GM19023 (cell line): ENCODE measurements at regions not wholly inside any gene's neighbourhood (a gene's known extent, or its start where the extent isn't known, plus 50 kb on each side); places are given as distances from the start of the nearest gene placed in this dataset.

Source experiments
- ATAC-seq: cut with Tn5 transposase; IDR thresholded peaks from one replicate; pipeline ENCODE4 v1.9.1; 2021; ENCODE audit warnings: mild to moderate bottlenecking, moderate library complexity; ENCODE audit not compliant: unreplicated experiment

DNA sequence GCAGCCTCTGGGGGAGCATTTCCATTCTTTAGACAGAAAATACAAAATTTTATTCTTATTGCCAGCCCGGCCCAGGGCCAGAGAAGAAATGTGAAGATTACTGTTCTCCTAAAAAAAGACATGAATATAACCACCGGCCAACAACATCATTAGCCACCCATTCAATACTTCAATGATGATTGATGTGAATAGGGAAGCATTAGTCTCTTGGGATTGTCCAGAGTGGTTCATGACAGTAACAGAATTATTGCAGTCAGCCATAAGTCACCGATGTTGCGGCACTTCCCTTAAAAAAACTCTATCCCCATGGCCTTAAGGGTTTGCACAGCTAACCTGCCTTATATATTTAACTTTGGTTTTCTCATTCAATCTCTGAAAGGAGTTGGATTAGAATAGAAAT, 418.7 kb downstream of the CENPC start:
- ATAC-seq = no peak

DNA sequence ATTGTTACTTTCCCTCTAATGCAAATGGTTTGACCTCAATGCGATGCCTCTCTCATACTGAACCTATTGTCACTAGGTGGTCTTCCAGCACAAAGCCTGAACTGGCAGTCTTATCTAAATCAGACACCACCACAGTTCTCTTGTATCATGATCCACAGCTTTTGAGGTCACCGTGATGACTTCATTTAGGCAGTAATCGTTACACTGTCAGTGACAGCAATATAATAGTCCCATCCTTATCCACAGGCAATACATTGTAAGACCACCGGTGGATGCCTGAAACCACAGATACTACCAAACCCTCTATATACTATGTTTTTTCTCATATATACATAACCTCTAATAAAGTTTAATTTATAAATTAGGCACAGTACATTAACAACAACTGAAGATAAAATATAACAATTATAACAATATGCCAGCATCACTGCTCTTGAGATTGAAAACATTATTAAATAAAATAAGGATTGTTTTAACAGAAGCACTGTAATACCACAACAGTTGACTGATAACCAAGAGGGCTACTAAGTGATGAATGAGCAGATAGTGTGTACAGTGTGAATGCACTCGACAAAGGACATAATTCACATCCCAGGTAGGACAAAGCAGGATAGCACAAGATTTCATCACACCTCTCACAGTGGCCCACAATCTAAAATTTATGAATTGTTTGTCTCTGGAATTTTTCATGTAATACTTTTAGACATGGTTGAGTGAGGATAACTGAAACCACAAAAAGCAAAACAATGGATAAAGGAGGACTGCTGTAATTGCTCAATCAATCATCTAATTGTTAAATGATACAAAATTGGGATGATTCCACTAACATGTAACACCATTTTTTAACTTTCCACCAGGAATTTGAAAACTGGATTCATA, 419.4 kb downstream of the CENPC start:
- ATAC-seq = no peak

DNA sequence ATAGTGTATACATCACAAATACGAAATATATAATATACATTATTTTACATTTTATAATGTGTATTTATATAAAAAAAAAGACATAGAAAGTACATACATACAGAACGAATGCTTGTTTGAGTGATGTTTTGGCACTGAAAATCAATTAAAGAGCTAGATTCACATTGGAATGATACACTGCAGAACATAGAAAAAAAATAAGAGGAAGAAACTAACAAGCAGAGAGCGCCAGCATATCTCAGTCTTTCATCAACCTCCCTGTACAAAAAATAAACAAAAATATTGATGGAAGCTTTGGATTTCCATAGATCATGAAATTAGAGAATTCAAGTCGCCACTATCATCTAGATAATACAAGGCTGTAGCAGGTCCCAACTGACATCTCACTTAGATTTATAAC, 420.6 kb downstream of the CENPC start:
- no peak for ATAC-seq

DNA sequence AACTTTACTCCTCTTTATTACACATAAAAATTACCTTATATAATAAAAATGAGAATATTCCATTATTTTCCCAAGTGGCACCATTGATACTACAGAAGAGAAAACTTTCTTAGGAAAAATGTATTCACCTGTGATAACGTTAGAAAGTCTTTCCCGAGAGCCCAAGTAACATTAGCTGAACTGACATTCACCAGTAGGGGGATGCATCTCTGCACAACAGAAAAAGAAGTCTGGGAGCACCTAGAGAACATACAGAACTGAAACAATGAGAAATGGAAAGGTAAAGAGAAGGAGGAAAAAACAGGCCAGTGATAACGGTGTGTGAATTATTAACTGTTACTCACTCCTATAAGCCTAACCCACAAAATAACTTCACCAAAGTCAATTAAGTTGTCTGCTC, 423.3 kb downstream of the CENPC start:
- ATAC-seq = no peak

DNA sequence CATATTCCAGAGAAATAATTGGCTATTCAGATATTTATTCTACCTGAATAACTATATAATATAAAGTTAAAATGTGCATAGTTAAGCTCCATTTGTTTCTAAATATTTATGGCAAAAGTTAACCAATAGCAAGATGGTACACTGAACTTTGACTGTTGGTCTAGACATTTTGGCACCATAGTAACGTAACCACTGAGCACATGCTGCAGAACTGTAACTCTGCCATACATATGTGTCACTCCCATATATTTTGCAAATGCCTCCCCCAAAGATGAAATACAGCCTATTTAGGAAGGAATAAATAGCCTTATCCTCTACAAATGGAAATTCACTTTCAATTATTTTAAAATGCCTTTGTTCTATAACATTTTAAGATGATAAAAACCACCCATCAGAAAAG, 424.9 kb downstream of the CENPC start:
- ATAC-seq = no peak

DNA sequence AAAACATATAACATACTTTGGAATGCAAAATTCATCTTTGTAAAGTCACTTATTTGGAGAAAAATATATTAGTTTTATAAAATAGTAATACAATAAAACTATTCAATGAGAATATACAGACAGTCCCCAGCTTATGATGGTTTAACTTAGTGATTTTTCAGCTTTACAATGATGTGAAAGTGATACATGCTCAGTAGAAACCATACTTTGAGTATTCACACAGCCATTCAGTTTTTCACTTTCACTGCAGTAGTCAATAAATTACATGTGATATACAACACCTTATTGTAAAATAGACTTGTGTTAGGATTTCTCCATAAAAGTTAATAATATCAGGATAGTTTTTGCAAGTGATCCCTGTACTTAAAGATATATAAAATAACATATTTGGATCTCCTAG, 436.0 kb downstream of the CENPC start:
- ATAC-seq = no peak

DNA sequence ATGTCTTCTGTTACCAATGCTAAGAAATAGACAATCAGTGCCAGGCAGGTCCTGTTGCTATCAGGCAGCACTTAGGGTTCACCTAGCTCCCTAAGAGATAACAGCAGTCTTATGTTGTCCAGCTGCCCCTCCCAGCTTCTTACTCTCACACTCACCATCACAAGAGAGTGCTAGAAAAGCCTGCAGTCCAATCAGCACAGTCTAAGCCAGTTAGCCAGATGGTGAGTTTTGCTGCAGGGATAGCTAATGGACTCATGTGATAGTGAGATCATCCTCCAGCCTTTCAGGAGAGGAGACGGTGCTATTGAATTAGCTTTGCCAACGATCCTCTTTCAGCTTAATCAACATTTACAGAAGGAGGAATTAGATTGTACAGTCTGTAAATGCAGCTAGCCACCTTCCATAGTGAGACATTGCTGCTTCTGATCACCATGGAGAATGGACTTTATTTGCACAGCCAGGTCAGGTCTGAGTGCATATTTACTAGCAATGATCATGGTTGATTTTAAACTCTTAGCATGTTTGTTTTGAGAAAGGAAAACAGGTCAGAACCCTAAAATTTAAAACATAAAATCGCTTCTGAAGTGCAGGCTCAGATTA, 438.3 kb downstream of the CENPC start:
- no peak for ATAC-seq

DNA sequence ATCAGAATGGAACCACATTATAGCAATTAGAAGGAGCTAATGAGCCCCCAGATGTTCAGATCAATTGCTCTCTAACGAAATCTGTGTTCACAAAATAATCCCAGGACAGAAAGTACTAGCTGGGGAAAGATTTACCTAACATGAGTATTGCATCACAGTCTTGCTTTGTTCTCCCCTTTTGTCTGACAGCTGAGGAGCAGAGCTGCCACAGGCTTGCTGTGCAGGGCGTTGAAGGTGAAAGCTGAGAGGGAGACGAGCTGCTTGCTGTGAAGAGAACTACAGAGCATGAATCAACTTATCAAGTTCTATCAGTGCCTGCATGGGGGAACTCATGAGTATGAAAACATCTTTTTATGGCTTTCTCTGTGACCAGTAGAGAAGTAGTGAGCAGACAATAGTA, 441.2 kb downstream of the CENPC start:
- ATAC-seq = no peak

DNA sequence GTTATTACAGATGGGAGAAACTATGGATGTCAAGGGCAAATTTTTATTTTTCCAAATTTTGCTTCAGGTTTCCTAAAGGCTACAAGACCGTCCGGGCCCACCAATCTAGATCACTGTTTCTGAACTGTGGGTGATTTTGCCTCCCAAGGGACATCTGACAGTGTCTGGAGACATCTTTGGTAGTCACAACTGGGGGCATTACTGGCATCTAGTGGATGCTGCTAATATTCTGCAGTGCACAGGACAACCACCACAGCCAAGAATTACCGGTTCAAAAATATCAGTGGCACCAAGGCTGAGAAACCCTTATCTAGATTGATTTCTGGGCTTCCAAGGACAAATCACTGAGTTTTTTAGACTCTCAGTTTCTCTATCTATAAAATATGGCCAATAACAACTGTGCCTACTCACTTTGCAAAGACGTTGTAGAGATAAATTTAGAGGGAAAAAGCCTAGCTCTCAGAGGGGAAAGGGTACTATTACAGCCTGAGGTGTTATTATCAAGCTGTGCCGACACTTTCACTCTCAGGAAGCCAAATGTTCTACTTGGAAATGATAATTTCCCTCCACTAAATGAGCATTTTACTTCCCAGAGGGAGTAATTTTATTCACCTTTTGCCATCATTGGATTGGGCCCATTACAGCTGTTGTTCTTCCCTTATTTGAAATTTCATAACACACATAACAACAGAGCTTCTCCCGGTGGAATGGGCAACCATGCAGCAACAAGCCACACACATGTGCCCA, 442.1 kb downstream of the CENPC start:
- no peak for ATAC-seq

DNA sequence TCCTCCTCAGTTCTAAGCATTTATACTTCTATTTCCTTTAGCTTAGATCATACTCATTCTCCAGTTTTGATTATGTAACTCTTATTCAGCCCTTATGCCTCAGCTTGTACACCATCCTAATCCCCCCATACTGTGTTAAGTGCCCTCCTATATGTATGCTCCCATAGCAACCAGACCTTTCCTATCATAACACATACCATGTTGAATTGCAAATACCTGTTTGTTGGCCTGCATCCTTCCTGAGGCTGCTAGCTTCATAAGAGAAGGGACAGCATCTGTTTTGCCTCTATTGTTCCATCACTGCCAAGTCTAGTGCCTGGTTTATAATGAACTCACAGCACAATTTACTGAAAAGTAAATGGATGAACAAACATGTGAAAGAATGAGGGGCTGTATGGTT, 443.7 kb downstream of the CENPC start:
- ATAC-seq = no peak

DNA sequence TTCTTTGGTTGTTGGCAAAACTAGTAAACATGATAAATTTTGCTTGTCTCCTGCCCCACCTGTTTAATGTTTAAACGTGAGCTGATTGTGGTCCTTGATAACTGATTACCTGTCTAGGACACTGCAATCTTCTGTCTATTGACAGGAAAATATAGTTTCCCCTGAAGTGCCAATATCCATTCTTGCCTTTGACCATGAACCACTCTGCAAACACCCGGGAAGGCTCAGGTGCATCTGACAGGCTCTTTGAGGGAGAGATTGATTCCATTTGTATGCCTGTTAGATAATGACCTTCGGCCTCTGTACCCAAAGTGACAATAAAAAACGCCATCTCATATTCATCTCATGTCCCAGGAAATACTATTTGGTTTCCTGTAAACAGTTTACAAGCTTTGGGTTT, 453.0 kb downstream of the CENPC start:
- ATAC-seq = no peak

DNA sequence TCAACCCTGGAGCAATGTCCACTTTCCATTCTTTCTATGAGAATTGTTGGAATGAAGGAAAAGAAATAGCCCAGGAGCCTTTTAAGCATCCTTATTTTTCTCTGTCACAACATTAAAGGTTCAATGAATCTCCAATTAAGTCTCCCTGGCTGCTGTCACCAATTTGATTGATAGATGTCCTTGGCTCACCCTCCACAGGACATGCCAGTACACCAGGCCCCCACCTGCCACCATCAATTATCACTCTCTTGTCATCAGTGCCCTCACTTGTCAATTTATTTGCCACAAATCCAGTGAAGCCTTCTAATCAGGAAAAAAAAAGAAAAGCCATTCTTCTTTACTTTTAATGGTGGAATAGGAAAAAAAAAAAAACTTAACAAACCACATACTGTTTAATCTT, 453.6 kb downstream of the CENPC start:
- no peak for ATAC-seq

DNA sequence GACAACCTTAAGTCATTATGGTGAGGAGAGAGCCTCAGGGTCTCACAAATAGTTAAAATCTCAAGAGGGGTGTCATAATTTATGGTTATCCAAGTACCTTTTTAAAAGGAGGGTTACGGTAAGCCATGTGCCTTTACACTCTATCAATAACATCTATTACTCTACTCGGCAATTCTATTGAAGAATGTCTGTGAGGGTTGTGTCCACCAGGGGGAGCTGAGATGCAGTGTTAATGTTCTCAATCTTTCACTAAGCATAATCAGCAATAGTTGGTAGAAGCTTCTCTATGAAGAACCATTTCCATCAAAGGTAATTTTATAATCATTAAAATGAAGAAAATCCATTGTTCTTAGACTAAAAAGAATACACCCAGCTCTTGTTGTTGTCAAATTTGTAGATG, 457.4 kb downstream of the CENPC start:
- peak; percentile 84 for ATAC-seq

DNA sequence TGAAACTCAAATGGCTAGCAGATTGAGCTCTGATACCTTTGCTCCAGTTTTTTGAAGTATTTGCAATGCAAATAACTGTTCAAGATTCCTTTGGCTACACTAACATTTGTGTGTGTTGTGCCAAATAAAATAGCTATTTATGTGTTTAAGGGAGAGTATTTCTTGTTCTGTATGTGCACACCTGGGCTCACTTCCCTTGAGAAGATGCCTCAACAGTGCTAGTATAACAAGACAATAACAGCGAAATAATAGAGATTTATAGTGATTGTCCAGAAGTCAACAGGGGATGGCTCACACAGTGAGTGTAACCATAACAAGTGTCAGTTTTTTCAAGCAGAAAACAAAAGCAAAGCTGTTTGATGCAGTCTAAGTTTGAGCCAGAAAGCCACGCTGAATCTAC, 460.5 kb downstream of the CENPC start:
- ATAC-seq = no peak

DNA sequence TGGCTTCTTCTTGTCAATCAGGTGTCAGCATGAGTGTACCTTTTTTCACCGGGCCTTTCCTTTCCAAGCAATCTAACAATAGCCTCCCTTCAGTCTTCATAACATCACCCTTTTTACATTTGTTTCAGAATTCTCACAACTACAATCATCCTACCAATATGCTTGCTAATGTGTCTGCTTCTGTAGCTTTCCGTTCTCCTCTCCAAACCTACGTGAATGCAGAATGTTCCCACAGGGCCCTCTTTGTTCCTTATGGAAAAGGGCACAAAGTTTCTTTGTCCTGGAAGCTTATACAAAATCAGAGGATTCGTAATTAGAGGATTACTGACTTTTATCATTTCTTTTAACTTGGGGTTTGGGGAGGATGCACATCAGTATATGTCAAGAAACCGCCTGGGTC, 461.8 kb downstream of the CENPC start:
- ATAC-seq = no peak

DNA sequence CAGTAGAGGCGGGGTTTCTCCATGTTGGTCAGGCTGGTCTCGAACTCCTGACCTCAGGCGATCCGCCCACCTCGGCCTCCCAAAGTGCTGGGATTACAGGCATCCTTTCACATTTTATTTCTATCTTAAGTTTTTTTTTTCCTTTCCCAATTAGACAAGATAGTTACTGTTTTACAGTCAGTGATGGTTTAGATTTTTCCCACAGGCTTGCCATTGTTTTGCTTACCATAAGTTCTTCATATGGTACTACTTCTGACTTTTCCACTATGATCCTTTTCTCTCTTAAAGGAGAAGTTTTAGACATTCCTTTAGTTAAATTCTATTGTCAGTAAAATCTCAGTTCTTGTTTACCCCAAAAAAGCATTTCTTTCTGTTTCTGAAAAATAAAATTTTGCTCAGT, 462.6 kb downstream of the CENPC start:
- ATAC-seq = no peak

DNA sequence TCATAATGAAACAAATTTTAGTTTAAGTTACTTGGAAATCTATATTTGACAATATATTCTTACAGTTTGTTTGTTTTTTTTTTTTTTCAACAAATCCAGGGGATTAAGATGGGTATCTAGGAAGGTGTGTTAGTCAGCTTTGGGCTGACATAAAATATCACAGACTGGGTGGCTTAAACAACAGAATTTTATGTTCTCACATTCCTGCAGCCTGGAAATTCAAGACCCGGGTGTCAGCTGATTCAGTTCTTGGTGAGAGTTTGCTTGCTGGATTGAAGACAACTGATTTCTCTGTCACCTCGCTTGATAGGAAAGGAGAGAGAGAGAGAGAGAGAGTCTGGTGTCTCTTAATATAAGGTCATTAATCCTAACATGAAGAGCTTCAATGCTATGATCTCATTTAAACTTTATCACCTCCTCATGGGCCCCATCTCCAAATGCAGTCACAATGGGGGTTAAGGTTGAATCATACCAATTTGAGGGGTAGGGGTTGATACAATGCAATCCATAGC, 465.2 kb downstream of the CENPC start:
- ATAC-seq = no peak

DNA sequence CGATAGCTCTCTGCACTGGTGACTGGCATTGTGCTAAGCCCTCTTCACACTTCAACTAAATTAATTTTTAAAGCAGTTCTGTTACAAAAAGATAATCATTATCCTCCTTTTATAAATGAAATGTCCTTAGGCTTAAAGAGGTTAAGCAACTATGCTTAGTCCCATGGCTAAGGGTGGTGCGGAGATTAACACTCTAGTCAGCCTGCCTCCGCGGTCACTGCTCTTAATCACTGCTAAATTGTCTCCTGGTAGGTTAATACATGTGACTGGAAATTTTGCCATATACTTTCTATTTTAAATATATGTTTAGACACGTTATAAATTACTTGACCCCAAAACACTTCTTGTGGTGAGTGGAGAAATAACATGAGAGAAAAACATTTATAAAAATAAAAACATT, 473.7 kb downstream of the CENPC start:
- no peak for ATAC-seq

DNA sequence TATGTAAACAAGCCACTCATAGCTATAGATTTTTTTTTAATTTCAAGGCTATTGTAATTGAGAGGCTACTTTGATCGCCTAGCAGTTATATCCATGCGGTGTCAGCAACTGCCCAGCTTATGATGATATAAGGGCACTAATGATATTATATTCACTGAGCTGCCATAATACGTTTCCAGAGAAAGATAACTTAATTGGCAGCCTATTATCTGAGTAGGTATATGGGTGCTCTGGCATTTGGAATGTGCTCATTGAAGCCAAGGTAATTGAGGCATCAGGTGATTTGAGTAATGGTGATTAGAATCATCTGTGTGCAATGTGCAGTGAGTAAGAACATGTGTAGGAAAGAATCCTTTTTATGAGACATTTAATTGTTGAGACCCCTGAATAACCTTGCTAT, 490.0 kb downstream of the CENPC start:
- no peak for ATAC-seq

DNA sequence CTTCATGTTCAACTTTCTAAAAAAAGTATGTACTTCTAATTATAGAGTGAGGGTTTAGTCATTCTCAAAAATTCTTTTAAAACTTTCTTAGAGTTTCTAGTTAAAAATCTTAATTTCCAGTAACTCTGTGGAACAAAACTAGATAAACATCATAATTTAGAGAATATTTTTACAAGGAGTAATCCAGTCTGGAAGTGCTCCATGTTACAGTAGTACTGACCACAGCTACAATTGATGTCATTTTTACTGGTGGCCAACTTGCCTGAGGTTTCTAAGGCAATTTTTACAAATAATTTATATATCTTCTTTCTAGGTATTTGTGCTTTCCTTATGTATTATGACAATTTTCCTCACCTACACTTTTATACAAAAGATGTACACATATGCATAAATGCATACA, 490.4 kb downstream of the CENPC start:
- no peak for ATAC-seq

DNA sequence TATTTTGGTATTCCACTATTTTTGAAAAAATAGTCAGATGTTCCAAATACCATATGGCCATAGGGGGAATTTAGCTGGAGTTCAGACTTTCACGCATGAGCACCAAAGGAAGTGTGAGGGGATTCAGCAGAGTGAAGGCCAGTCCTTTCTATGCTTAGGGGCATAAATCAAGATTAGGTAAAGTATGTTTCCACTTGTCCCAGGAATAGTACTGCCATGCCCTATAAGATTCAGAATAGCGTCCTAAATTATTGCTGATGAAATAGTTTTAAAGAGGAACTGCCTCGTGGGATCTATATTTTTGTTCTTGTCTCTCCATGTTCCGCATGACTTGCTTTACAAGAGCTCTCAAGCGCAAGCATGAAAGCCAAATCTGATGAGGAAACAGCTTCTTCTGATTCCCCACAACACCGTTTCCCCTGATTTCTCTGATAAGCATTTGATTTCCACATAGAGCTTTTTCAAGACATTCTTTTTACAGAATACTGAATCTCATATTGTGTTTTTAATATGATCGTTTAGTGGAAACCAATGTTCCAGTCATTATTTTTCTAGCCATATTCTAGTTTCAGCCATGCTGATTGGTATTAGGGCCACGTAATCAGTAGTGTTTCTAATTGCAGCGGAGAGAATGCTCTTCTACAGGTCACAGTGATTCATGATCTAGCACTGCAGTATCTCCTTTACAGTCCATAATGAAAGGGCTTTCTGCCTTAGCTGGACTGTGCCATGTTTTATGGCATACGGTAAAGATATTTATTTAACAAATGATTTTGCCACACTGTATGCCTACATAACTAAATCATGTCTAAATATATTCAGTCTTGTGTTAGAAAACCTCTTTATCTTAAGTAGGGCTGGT, 492.3 kb downstream of the CENPC start:
- no peak for ATAC-seq
